Fibroblast of mammary gland (primary cell): ENCODE measurements at regions not wholly inside any gene's neighbourhood (a gene's known extent, or its start where the extent isn't known, plus 50 kb on each side); places are given as distances from the start of the nearest gene placed in this dataset.

Experiments
- DNase-seq: peaks from one replicate; pipeline ENCODE4 v3.0.0-alpha.2; 2010; ENCODE audit warnings: low read depth
- H3K4me3 ChIP-seq: 2 replicates; pipeline ENCODE4 v1.5.1; 2011; ENCODE audit warnings: low read depth, mild to moderate bottlenecking, low read length, moderate library complexity; ENCODE audit not compliant: control insufficient read depth
- TF ChIP-seq, protein P1 (sequence below): conservative IDR thresholded peaks from 2 replicates; pipeline ENCODE4 v1.5.1; 2011; ENCODE audit warnings: low read depth, low read length, inconsistent platforms; ENCODE audit not compliant: control insufficient read depth, insufficient read depth

DNA sequence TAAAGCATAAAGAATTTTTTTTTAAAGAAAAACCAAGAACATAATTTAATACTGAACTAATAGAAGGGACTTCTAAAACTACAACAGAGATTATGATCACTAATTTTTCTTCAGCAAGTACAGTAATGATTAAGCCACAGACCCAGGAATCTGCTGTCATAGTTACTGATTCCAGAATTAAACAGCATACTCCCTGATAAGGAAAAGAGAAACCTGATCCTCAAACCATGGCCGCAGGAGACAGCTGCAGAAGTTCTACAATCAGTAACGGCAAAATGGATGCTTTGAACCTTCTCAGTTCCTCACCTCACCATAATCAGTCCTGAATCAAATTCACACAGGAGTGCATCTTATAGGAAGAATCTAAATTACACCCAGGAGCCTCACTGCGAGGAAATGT is 939.0 kb upstream of the SLITRK1 start:
- TF ChIP-seq, protein P1, sequence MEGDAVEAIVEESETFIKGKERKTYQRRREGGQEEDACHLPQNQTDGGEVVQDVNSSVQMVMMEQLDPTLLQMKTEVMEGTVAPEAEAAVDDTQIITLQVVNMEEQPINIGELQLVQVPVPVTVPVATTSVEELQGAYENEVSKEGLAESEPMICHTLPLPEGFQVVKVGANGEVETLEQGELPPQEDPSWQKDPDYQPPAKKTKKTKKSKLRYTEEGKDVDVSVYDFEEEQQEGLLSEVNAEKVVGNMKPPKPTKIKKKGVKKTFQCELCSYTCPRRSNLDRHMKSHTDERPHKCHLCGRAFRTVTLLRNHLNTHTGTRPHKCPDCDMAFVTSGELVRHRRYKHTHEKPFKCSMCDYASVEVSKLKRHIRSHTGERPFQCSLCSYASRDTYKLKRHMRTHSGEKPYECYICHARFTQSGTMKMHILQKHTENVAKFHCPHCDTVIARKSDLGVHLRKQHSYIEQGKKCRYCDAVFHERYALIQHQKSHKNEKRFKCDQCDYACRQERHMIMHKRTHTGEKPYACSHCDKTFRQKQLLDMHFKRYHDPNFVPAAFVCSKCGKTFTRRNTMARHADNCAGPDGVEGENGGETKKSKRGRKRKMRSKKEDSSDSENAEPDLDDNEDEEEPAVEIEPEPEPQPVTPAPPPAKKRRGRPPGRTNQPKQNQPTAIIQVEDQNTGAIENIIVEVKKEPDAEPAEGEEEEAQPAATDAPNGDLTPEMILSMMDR: no peak
- DNase-seq: no peak
- no peak overlapping the region for H3K4me3 ChIP-seq

DNA sequence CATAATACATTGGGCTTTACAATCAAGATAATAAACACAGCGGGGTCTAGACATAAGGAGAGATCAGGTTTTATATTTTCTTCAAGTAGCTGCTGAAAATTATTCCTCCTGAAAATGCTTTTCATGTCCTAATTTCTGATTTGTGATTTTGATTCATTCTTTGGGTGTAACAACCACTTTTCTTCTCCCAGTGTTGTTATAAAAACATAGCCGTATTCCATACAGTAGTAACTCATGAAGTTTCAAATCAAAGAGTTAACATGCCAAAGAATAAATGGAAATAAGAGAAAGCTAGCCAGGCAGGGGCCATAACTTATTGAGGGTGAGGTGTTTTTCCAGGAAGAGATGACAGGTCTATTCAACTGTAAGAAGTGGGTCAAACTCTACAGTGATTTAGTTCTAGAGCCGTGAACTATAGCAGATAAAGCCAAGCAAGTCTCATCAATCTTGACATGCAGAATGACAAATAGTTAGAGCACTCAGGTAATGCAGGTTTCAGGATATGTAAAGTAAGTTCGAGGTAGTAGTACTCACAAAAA is 934.4 kb upstream of the SLITRK1 start:
- DNase-seq: no peak
- H3K4me3 ChIP-seq: no peak overlapping the region
- TF ChIP-seq, protein P1: no peak

GRCh38 chr13:84812789-84813188 is 930.5 kb upstream of the SLITRK1 start:
- TF ChIP-seq, protein P1: no peak
- no peak for DNase-seq
- H3K4me3 ChIP-seq: no peak overlapping the region

- TF ChIP-seq, protein P1: no peak
- DNase-seq: no peak
- no peak overlapping the region for H3K4me3 ChIP-seq
Observed at GRCh38 chr13:84812078-84812477, 929.8 kb upstream of the SLITRK1 start.

DNA sequence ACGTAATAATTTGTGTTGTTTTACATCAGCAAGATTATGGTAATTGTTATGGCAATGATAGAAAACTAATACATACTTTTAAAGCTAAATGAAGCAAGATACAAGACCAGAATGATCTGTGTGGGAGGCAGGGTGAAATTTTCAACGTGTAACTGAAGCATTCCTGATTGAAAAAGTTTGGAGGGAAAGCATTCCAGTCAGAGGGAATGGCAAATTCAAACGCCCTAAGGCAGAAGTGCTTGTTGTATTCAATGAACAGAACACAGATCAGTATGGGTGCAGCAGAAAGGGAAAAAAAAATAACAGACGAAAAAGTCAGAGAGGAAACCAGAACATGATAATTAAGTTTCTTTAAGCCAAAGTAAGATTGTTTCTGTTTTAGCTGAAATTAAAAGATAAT is 928.5 kb upstream of the SLITRK1 start:
- TF ChIP-seq, protein P1: no peak
- no peak for DNase-seq
- no peak overlapping the region for H3K4me3 ChIP-seq

DNA sequence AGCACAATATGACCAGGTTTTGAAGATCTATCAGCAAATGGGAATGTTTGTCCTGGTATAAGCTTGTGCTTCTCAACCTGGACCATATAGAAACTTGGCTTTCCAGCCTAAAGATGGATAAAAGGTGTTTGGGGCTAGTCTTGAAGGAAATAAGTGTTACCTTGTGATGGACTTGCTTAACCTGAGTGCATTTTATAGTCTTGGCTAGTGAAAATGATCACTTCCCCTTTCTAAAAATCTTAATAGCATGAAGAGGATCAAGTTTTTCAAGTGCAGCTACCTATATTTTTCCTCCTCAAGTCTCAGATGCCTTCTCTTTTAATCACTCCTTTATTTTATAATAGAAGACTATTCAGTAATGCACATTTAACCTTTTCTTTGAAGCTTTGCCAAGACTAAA is 919.8 kb upstream of the SLITRK1 start:
- TF ChIP-seq, protein P1: no peak
- no peak for DNase-seq

More for the DNA sequence above, 919.8 kb upstream of the SLITRK1 start:
- no peak overlapping the region for H3K4me3 ChIP-seq
